NCI-H1436 (cell line): ENCODE measurements at regions not wholly inside any gene's neighbourhood (a gene's known extent, or its start where the extent isn't known, plus 50 kb on each side); places are given as distances from the start of the nearest gene placed in this dataset.

Experiments used
- DNase-seq: peaks from one replicate; lab custom pipeline; 2025; lab: John Stamatoyannopoulos, UW

GRCh38 chr10:36173364-36173763 is 531.3 kb upstream of the FZD8 start:
- DNase-seq = no peak

GRCh38 chr10:36171953-36172940 is 530.2 kb upstream of the FZD8 start:
- no peak for DNase-seq

DNA sequence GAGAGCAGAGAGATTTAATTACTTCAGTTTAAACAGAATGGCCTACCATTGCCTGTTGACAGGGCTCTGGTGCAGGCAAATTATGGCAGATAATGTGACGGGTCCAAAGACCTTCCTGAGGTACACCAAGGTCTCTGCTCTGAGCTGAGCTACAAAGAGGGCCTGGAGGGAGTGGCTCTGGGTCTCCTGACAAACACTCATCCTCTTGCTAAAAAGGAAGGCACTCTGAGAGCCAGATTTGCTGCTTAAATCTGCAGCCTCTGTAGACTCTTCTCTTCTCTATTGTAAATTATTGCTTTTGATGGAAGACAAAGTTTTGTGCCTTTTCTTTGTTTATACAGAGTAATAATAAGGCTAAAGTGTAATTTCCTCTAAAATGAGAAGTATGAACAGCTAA is 529.5 kb upstream of the FZD8 start:
- DNase-seq = no peak

- no peak for DNase-seq
Measured at GRCh38 chr10:36170943-36171501, 528.9 kb upstream of the FZD8 start.

- DNase-seq = no peak
Measured at GRCh38 chr10:36170142-36170719, 528.1 kb upstream of the FZD8 start.

- DNase-seq = no peak
Measured at GRCh38 chr10:36168777-36169176, 526.7 kb upstream of the FZD8 start.

- no peak for DNase-seq
Measured at GRCh38 chr10:36164556-36165504, 522.7 kb upstream of the FZD8 start.

- no peak for DNase-seq
Measured at GRCh38 chr10:36163827-36164226, 521.7 kb upstream of the FZD8 start.

- DNase-seq = no peak
Measured at GRCh38 chr10:36157486-36157885, 515.4 kb upstream of the FZD8 start.

DNA sequence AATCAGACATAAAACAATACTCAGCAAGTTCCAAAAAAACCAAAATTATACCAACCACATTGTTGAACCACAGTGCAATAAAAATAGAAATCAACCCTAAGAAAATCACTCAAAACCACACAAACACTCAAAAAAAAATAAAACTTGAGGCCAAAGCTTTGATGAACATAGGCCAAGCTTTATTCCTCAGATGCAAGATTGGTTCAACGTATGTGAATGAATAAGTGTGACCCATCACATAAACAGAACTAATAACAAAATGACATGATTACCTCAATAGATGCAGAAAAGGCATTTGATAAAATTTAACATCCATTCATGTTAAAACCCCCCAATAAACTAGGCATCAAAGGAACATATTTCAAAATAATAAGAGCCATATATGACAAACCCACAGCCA is 506.1 kb upstream of the FZD8 start:
- no peak for DNase-seq

- no peak for DNase-seq
Measured at GRCh38 chr10:36147529-36147928, 505.4 kb upstream of the FZD8 start.

DNA sequence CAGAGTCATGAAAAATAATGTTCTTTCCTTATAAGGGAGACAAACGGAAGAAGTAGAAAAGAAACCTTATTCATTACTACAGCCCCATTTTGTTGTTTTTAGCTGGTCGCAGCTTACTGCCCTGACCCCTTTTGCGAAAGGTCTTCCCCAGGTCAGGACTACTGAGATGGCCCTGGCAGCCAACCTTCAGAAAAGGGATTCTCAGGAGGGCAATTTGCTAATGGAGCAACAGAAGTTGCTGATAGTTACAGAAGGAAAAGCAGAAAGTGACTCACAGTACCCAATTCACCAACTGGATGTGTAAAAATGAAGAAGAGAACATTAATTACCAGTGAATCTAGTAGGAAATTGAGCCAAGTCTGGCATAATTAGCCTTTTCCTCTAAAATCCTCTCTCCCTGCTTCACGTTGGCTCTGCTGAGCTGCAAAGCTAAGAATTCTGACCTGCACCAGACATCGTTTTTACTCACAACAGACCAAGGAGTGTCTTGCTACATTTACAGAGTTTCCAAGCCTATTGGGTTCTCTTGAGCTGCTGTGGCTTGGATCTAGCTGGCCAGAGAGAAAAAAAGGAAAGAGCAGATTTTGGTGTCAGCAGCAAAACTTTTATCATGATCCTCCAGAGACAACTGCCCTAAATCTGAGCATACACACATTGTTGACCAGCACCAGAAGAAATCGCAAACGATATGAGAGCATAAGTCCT is 499.9 kb upstream of the FZD8 start:
- no peak for DNase-seq

DNA sequence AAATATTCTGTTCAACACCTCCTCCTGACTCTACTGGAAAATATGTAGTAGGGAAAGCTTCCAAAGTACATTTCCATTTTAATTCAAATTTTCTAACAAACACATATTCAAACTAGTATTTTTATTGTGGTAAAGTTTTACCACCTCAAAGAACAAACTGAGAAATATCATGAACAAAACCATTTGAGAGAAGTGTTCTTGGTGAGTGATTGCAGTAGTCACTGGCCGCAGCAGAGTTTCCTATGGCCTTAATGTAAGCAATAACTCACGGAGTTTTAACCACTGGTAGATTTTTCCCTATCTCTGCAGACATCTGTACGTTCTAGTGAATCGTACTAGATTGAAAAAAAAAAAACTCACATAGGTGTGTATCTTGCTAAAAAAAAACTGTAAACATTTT is 487.0 kb upstream of the FZD8 start:
- no peak for DNase-seq

DNA sequence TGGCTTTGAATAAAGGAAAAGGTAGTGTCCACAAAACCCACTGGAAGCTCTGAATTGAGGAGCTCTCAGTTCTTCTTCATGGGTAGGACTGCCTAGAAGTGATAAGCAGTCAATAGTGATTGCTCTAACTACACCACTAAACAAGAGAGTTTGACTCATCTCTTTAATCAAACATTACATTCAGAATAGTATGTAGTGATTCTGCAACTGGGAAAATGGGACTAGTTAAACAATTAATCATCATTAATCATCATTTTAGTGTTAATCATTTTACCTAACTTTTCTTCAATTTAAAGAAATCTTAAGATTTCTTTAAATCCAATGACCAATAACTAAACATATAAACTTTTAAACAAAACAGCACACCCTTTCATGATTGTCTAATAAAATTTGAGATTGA is 484.0 kb upstream of the FZD8 start:
- no peak for DNase-seq

- DNase-seq = no peak
Measured at GRCh38 chr10:36119455-36119854, 477.4 kb upstream of the FZD8 start.

DNA sequence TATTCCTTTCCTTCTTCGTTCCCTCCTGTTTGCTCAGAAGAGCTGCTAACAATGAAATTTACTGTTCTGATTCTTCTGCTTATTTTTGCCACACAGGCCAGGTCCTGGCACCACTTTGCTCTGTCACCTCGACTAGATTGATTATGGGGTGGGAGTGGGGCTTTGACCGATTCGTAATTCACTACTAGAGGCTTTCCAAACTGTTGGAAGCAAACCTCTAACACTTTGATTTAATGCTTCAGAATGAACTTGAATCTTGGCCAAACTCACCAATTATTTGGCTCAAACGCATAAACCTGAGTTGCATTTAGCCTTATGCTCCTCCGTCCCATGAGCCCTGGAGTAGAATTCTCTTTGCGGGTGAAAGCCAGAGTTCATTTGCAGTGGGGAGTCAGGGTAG is 476.2 kb upstream of the FZD8 start:
- DNase-seq = no peak

DNA sequence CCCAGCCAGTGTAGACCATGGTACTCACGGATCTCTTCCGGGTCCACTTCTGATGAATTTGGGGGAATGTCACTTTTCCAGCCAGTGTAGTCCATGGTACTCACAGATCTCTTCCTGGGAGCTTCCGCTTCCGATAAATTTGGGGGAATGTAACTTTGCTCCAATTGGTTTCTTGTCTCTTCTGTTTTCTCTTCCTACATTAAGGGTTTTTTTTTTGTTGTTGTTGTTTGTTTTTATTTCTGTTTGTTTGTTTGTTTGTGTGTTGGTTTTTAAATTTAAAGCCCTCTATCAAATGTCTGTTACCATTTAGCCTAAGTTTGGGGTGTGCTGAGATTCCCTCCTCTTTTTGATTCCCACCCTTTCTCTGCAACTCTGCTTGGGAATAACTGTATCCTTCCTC is 475.8 kb upstream of the FZD8 start:
- DNase-seq = no peak

- DNase-seq = no peak
Measured at GRCh38 chr10:36117231-36117630, 475.1 kb upstream of the FZD8 start.

- DNase-seq = no peak
Measured at GRCh38 chr10:36116731-36117130, 474.6 kb upstream of the FZD8 start.

GRCh38 chr10:36116040-36116439 is 473.9 kb upstream of the FZD8 start:
- DNase-seq = no peak

DNA sequence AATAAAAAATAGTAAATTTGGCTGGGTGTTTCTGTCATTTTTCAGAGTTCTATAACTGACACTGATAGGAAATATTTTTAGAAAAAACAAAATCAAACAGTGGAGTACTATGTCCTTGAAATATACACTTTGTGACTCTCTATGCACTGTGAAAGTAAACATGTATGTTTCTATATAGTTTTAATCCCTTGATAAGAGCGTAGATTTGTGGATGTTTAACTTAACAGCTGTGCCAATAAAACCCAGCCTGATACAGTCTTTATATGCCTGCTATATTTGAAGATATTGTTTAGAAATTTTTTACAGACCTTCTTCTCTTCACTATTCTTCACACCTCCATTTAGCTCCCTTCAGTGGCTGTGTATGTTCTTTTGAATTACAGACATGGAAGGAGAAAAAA is 473.3 kb upstream of the FZD8 start:
- no peak for DNase-seq
